Large intestine (tissue), 3 donors: ENCODE measurements at regions not wholly inside any gene's neighbourhood (a gene's known extent, or its start where the extent isn't known, plus 50 kb on each side); places are given as distances from the start of the nearest gene placed in this dataset.

Experiments
- DNase-seq, 2 donors: peaks; one replicate each; pipeline versions ENCODE4 v3.0.0 to v3.0.0-alpha.2; 2013
- H3K27ac ChIP-seq: one replicate; pipeline ENCODE4 v1.5.1; 2013; ENCODE audit warnings: low read length
- H3K27me3 ChIP-seq: 2 replicates; pipeline ENCODE4 v1.6.1; 2013; ENCODE audit warnings: low read length; ENCODE audit not compliant: control insufficient read depth, insufficient read depth
- H3K36me3 ChIP-seq: 2 replicates; pipeline ENCODE4 v1.6.1; 2013; ENCODE audit warnings: low read length; ENCODE audit not compliant: control insufficient read depth, insufficient read depth
- H3K4me1 ChIP-seq: one replicate; pipeline ENCODE4 v1.6.1; 2013; ENCODE audit warnings: low read length; ENCODE audit not compliant: control insufficient read depth, insufficient read depth
- H3K4me3 ChIP-seq: one replicate; pipeline ENCODE4 v1.5.1; 2013; ENCODE audit warnings: low read length
- H3K9me3 ChIP-seq: one replicate; pipeline ENCODE4 v1.6.1; 2013; ENCODE audit warnings: mild to moderate bottlenecking, low read depth, low read length, moderate library complexity; ENCODE audit not compliant: control insufficient read depth
- WGBS: methylation state at CpG from one replicate; pipeline ENCODE4 v1.1.5; 2013; ENCODE audit warnings: low lambda C conversion rate; ENCODE audit not compliant: insufficient coverage; 5-methylcytosine and 5-hydroxymethylcytosine counted together

DNA sequence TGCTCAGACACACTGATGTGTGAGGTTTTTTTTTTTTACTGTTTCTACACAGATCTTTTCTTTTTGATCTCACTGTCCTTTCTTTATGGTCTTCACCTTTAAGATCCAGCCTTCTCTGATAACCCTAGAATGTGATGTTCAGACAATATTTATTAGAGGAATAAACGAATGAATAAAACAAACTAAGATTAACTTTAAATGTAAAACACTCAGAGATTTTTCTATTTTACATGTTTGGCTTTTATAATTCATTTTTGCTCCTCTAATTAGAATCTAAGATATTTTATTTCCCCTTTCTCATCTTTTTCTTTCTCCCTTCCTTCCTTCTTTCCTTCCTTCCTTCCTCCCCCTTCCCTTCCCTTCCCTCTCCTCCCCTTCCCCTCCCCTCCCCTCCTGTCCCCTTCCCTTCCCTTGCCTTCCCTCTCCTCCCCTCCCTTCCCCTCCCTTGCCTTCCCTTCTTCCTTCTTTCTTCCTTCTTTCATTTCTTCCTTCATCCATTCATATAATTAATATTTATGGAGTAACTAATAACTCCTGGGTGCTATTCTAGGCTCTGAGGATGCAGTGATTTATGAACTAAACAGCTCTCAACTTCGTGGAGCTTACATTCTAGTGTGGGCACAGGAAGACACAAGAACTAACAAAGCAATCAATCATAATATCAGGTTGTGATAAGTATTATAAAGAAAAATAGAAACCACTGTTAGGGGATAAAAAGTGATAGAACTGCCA lies 133.5 kb upstream of the TSHZ2 start:
- H3K4me1 ChIP-seq = no peaks in the 10 kb centered on the region
- no peak overlapping the region for H3K4me3 ChIP-seq
- H3K36me3 ChIP-seq = no peaks in the 10 kb centered on the region
- 38% methylated on average over 1 of the region's 2 CpGs for WGBS
- H3K27ac ChIP-seq = no peak overlapping the region
- no peaks in the 10 kb centered on the region for H3K27me3 ChIP-seq
- DNase-seq = no peak
- no peaks in the 10 kb centered on the region for H3K9me3 ChIP-seq

DNA sequence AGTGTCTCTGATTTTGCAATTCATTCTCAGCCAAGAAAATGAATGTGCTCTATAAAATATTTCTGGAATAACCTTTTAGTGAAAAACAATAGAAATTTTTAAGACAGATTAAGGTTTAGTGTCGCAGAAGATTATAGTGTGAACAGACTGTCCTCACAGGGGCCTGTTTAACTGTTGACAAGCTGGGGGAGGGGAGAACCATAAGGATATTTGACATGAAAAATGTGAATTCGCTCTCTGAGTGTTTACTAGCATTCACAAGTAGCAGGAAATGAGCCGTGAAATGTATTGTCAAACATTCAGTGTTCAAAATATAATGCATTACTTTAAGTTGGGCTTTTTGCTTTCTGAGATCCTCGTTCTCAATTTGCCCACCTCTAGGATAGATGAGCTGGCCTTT lies 134.8 kb upstream of the TSHZ2 start:
- DNase-seq = no peak
- Histone ChIP-seq H3K4me3 (no peak overlapping the region), H3K9me3 (no peaks in the 10 kb centered on the region), H3K27me3 (no peaks in the 10 kb centered on the region), H3K4me1 (no peaks in the 10 kb centered on the region), H3K27ac (no peak overlapping the region), H3K36me3 (no peaks in the 10 kb centered on the region)
- WGBS = 100% methylated on average over 1 of the region's 4 CpGs

DNA sequence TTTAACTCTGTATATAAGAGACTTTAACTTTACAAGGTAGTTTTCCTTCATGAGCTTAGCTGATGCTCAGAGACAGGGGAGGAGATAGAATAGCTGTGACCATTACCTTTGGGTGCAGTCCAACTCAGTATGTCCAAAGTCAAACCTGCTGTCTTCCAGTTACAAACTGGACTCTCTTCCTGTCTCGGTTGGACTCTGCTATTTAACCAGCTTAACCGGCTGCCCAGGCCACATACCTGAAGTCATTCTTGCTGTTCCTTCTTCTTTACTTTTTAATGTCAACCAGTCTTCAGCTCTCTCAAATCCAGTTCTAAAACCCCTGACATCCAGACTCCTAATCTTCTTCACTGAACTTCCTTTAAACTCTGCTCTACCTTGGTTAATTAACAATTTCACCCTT lies 138.3 kb upstream of the TSHZ2 start:
- Histone ChIP-seq H3K27me3 (no peaks in the 10 kb centered on the region), H3K36me3 (no peaks in the 10 kb centered on the region), H3K27ac (no peak overlapping the region), H3K9me3 (no peaks in the 10 kb centered on the region), H3K4me3 (no peak overlapping the region), H3K4me1 (no peaks in the 10 kb centered on the region)
- WGBS = 100% methylated on average over 1 of the region's 2 CpGs
- no peak for DNase-seq

DNA sequence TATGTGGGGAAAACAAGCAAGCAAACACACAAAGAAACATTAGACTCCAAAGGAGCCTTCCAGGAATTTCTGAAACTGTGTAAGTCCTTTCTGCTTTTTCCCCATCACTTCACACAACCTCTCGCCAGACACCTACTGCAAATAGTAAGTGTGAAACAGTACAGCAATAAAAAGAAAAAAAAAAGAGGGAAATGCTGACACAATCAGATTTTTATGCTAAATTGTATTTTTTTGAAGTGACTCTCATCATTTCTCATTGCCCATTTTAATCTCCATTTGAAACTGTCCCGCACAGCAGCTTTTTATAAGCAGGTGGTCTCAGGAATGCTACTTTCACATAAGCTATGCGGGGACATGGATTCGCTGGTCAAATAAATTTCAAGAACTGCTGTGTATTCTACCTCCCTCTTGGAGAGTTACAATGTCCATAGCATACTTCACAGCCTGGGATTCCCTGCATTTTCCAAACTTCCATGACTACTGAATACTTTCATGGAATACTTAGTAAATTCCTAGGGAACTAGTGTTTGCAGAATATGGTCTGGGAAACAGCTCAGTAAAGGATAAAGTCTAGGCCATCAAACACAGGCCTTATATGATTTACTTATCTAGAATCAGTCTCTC lies 139.9 kb upstream of the TSHZ2 start:
- no peak overlapping the region for H3K27ac ChIP-seq
- H3K36me3 ChIP-seq = no peaks in the 10 kb centered on the region
- no peak overlapping the region for H3K4me3 ChIP-seq
- no peaks in the 10 kb centered on the region for H3K4me1 ChIP-seq
- H3K27me3 ChIP-seq = no peaks in the 10 kb centered on the region
- WGBS = 95% methylated on average over 4 of the region's 4 CpGs
- no peak for DNase-seq
- H3K9me3 ChIP-seq = no peaks in the 10 kb centered on the region

DNA sequence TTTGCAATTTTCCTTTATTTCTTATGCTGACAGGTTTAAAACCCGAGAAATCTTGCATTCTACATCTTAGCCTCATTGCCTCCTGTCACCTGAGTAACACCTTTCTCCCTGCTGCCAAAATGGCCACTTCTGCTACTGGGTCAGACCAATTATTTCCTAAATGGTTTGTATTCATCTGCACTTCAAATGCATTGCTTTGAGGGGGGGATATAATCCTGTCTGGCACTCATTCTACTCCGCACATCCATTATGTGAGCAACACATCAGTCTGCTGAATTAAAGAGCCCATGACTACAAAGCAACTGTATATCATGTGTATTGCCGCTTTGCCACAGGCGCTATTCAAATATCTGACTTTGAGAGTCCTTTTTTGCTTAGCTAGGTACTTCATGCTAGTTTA lies 141.6 kb upstream of the TSHZ2 start:
- WGBS = 75% methylated on average over 1 of the region's 4 CpGs
- Histone ChIP-seq H3K9me3 (no peaks in the 10 kb centered on the region), H3K4me1 (no peaks in the 10 kb centered on the region), H3K4me3 (no peak overlapping the region), H3K36me3 (no peaks in the 10 kb centered on the region), H3K27me3 (no peaks in the 10 kb centered on the region), H3K27ac (no peak overlapping the region)
- DNase-seq = no peak

DNA sequence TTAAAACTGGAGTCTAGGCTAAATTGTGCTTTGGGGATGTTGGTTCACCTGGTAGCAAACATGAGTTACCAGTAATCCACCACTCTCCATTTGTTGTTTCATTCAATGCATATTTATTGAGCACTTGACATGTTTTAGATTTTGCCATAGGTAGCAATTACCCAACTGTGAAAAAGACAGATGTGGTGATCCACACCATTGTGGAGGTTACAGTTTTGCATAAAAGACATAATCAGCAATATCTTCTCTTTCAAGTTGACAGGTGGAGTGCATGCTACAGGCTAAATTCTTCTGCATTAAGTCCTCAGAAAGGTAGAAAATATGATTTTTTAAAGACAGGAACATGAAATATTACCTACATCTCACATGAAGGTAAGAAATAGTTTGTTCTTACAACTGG lies 143.0 kb upstream of the TSHZ2 start:
- Histone ChIP-seq H3K4me1 (no peaks in the 10 kb centered on the region), H3K4me3 (no peak overlapping the region), H3K27ac (no peak overlapping the region), H3K27me3 (no peaks in the 10 kb centered on the region), H3K36me3 (no peaks in the 10 kb centered on the region), H3K9me3 (no peaks in the 10 kb centered on the region)
- no peak for DNase-seq

DNA sequence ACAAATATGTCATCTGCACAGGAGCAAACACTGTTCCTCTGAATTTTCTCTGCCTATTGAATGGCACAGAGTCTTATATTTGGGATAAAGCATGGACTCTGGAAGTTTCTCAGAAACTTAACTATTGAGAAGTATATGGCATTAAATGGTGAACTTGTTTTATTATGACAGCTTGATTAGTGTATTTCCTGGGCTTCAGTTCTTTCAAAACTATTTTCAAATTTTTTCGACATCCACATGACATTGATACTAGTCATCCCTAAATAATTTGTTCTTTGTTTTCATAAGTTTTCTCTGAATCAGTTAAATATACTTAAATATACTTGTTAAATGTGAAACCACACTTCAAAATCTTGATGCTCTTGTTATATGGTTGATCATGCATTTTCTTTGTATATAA lies 144.0 kb upstream of the TSHZ2 start:
- Histone ChIP-seq H3K36me3 (no peaks in the 10 kb centered on the region), H3K4me3 (no peak overlapping the region), H3K9me3 (no peaks in the 10 kb centered on the region), H3K27me3 (no peaks in the 10 kb centered on the region), H3K4me1 (no peaks in the 10 kb centered on the region), H3K27ac (no peak overlapping the region)
- no peak for DNase-seq
- 100% methylated on average over 1 of the region's 1 CpG for WGBS

DNA sequence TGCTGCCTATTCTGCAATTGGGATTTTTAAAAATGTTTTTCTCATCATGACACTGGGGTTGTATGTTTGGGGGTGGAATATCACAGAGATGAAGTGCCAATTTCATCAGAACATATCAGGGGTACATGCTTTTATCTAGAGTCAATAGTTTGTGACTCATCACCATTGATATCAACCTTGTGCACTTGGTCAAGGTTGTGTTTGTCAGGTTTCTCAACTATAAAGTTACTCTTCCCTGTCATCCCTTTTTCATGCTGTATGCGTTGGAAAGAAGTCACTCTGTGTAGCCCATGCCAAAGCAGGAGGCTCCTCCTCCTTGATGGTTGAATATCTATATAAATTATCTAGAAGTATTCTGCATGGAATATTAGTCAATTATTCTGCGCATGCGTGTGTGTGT lies 145.4 kb upstream of the TSHZ2 start:
- H3K36me3 ChIP-seq = no peaks in the 10 kb centered on the region
- no peaks in the 10 kb centered on the region for H3K9me3 ChIP-seq
- H3K4me3 ChIP-seq = no peak overlapping the region
- H3K27ac ChIP-seq = no peak overlapping the region
- no peaks in the 10 kb centered on the region for H3K4me1 ChIP-seq
- DNase-seq = no peak
- no peaks in the 10 kb centered on the region for H3K27me3 ChIP-seq
- WGBS = no CpG with 5 or more reads among the region's 3 CpGs

DNA sequence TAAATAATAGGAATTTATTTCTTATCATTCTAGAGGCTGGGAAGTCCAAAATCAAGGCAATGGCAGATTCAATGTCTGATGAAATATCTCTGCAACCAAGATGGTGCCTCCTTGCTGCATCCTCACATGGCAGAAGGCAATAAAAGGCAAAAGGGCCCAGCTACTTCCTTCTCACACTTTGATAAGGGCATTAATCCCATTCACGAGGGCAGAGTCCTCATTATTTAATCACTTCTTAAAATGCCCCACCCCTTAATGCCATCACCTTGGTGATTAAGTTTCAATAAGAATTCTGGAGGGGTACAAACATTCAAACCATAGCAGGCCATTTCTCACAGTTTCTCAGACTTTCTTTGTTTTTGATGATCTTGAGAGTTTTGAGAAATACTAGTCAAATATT lies 145.8 kb upstream of the TSHZ2 start:
- no peaks in the 10 kb centered on the region for H3K36me3 ChIP-seq
- H3K4me3 ChIP-seq = no peak overlapping the region
- no peaks in the 10 kb centered on the region for H3K4me1 ChIP-seq
- WGBS = no CpG with 5 or more reads among the region's 1 CpG
- no peak for DNase-seq
- H3K27me3 ChIP-seq = no peaks in the 10 kb centered on the region
- no peaks in the 10 kb centered on the region for H3K9me3 ChIP-seq
- H3K27ac ChIP-seq = no peak overlapping the region

DNA sequence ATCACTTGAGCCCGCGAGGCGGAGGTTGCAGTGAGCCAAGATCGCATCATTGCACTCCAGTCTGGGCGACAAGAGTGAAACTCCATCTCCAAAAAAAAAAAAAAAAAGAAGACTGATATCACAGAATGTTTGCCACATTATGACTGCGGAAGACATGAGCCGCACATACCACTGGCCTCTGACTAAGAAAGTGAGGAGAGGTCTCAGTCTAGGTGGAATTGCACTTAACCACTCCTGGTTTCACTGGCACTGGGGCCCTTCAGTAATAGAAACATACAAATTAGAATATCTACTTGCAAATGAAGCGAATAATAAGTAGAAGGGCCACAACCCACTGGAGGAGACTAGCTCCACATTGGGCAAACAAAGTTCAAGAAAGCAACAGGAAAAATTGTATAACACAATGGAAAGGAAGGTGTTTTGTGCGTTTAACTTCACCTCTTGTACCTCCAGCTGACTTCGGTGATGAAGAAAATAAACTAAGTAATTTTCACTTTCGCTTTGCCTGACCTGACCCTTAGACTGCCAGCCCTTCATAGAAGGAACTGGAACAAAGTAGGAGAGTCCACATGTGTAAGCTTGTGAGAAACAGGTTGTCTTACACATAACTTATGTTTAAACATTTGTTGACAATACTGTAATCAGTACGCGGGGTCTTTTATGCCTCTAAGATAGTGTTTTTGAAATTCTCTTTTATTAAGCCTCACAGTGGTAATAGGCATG lies 147.5 kb upstream of the TSHZ2 start:
- Histone ChIP-seq H3K27me3 (no peaks in the 10 kb centered on the region), H3K27ac (no peak overlapping the region), H3K9me3 (no peaks in the 10 kb centered on the region), H3K36me3 (no peaks in the 10 kb centered on the region), H3K4me3 (no peak overlapping the region), H3K4me1 (no peaks in the 10 kb centered on the region)
- DNase-seq = no peak
- 100% methylated on average over 3 of the region's 13 CpGs for WGBS
